Stimulated activated CD8-positive, alpha-beta memory T cell treated with anti-CD3 and anti-CD28 coated beads, Interleukin-15, amount 100 ng/mL, for 4 hours (primary cell): ENCODE measurements at regions not wholly inside any gene's neighbourhood (a gene's known extent, or its start where the extent isn't known, plus 50 kb on each side); places are given as distances from the start of the nearest gene placed in this dataset.
"Not testable (repeated sequence)": the region's sequence is repeated elsewhere in the genome, so short reads cannot be mapped to it uniquely, and the experiment has no call there.

Experiments used
- DNase-seq, 2 donors: peaks; one replicate each; pipeline ENCODE4 v3.0.0-alpha.2; 2020; ENCODE audit warnings: low read depth in 2 of 2

DNA sequence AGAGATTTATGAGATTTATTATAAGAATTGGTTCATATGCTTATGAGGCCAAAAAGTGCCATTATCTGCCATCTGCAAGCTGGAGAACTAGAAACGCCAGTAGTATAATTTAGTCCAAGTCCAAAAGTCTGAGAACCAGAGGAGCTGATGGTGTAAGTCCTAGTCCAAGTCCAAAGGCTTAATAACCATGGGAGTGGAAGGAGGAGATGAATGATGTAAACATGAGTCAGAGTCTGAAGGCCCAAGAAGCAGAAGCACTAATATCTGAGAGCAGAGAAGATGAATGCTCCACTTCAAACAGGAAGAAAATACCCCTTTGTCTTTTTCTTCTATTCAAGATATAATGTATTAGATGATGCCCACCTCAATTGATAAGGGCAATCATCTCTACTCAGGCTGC lies 185.7 kb downstream of the CGGBP1 start:
- DNase-seq: no peak

- no peak for DNase-seq
Observed at GRCh38 chr3:87867001-87867400, 191.8 kb downstream of the CGGBP1 start.

- no peak for DNase-seq
Observed at GRCh38 chr3:87856126-87856525, 202.7 kb downstream of the CGGBP1 start.

DNA sequence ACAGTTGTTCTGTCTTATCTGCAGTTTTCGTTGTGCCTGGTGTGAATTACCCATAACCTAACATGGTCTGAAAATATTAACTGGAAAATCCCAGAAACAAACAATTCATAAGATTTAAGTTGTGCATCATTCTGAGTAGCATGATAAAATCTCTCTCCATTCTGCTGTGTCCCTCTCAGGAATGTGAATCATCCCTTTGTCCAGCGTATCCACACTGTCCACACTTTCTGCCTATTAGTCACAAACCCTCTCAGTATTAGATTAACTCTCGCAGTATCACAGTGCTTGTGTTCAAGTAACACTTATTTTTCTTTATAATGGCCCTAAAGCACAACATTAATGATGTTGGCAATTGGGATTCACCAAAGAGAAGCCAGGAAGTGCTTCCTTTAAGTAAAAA lies 203.2 kb downstream of the CGGBP1 start:
- no peak for DNase-seq

- DNase-seq: no peak
Observed at GRCh38 chr3:87855211-87855610, 203.6 kb downstream of the CGGBP1 start.

DNA sequence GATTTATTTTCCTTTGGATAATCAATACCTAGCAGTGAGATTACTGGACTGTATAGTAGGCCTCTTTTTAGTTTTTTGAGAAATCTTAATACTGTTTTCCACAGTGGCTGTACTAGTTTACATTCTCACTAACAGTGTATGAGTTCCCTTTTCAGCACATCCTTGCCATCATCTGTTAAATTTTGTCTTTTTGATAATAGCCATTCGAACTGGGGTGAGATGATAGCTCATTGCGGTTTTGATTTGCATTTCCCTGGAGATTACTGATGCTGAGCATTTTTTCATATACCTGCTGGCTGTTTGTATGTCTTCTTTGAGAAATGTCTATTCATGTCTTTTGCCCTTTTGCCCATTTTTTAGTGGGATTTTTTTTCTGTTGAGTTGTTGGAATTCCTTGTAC lies 210.8 kb downstream of the CGGBP1 start:
- no peak for DNase-seq

- DNase-seq: no peak
Observed at GRCh38 chr3:87837076-87837475, 221.7 kb downstream of the CGGBP1 start.

DNA sequence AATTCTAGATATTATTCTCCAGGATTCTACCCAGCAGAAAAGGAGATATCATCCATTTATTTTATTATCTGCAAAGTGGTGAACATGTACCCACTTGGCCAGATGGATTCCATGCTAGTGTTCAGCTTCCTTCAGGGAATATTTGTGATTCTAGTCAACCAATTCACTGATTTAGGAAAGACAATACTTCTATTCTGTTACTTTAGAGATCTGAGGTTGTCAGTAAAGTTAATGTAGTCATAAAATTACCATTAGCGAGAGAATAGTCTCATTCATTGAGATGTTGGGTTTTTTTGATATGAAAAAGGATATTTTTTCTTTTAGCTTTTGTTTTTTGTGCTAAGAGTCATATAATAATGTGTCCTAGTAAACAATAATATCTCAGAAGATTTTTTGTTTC lies 222.8 kb downstream of the CGGBP1 start:
- DNase-seq: no peak

GRCh38 chr3:87835236-87835635 lies 223.6 kb downstream of the CGGBP1 start:
- DNase-seq: no peak

DNA sequence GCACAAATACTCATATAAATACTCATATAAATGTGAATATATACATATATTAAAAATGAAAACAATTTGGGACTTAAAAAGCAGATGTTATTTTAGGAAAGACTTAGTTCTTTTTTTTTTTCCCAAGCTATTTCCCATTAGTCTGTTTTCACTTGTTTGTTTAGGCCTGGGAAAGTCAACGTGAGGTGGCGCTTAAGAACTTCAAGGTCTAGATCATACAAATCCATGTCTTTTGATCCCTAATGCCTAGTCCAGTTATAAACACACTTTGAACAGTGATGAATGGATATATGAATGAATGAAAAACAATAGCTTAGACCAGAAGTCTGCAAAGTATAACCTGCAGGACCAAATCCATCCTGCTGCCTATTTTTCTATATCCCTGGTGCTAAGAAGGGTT lies 224.5 kb downstream of the CGGBP1 start:
- no peak for DNase-seq

DNA sequence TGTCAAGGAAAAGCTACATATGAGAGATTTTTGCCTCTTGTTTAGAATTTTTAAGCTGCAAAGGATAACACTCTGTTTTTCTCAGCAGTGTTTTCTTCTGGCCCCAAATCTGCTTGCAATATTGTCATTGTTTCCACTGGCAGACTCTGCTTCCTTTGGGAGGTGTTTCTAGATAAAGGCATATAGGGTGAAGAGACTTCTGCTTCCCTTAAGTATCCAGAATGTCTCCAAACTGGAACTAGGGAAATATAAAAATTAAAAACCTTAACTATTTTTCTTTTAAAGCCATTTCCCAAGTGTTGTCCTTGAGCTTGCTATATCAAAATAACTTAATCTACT lies 225.8 kb downstream of the CGGBP1 start:
- DNase-seq: no peak

DNA sequence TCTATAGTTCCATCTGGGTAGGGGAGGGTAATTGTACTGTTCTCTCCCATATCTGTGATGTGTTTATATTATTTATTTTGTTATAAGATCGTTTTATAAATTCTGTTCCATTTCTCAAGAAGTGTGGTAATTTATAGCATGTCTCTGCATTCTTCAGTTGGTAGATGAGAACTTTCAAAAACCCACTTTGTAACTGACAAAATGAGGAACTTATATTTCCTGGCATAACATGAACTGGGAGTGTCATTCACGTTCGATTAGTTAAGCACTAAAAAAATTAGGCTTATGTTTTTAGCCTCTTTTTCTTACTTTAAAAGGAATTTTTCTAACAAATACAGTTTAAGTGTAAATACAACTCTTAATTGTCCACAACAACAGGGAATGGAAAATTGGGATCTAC lies 230.8 kb downstream of the CGGBP1 start:
- no peak for DNase-seq

DNA sequence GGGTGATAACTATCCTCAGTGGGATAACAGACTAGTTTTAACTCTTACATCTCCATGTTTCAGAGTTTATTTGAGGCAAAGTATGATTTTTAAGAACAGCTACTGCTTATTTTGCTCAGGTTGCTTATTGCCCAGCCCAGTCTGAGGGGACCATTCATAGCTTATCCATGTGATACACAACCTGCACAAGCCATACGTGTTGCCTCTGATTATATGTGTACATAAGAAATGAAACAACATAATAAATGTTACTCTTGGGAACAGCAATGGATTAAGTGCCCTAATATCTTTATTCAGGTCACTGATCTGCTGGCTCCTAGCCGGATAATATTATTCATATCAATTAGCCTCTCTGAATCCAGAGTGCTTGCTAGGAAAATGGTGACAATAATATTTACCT lies 236.2 kb downstream of the CGGBP1 start:
- DNase-seq: no peak

DNA sequence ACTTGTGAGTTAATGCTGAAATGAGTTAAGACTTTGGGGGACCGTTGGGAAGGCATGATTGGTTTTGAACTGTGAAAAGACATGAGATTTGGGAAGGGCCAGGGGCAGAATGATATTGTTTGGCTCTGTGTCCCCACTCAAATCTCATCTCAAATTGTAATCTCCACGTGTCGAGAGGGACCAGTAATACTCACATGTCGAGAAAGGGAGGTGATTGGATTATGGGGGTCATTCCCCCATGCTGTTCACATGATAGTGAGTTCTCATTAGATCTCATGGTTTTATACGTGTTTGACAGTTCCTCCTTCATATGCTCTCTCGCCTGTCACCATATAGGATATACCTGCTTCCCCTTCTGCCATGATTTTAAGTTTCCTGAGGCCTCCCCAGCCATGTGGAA lies 245.3 kb downstream of the CGGBP1 start:
- not testable (repeated sequence) for DNase-seq

- no peak for DNase-seq
Observed at GRCh38 chr3:87811953-87812352, 246.9 kb downstream of the CGGBP1 start.

- DNase-seq: no peak
Observed at GRCh38 chr3:87810452-87811016, 248.3 kb downstream of the CGGBP1 start.

GRCh38 chr3:87805670-87806069 lies 253.1 kb downstream of the CGGBP1 start:
- DNase-seq: no peak

DNA sequence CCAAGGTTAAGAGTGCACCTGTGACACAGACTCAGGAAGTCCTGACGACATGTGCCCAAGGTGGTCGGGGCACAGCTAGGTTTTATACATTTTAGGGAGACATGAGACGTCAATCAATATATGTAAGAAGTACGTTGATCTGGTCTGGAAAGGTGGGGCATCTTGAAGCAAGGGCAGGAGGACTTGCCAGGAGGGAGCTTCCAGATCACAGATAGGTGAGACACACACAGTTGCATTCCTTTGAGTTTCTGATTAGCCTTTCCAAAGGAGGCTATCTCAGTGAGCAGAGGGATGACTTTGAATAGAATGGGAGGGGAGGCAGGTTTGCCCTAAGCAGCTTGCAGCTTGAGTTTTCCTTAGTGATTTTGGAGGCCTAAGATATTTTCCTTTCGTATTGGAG lies 257.4 kb downstream of the CGGBP1 start:
- no peak for DNase-seq

- DNase-seq: no peak
Observed at GRCh38 chr3:87800516-87800915, 258.3 kb downstream of the CGGBP1 start.

DNA sequence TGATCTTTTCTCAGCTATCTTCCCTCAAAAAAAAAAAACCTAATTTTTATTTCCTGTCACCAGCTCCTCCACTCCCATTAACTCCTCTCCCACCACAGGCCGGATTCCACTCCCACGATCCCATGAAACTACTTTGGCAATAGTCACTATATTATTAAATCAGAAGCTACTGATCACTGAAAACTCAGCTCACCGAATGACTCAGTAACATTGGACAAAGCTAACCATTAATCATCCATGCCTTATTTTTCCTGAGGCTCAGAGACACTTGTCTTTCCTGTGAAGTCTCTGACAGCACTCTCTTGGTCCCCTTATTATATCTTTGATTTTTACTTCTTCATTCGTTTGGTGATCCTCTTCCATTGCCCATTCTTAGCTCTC lies 260.2 kb downstream of the CGGBP1 start:
- DNase-seq: no peak

DNA sequence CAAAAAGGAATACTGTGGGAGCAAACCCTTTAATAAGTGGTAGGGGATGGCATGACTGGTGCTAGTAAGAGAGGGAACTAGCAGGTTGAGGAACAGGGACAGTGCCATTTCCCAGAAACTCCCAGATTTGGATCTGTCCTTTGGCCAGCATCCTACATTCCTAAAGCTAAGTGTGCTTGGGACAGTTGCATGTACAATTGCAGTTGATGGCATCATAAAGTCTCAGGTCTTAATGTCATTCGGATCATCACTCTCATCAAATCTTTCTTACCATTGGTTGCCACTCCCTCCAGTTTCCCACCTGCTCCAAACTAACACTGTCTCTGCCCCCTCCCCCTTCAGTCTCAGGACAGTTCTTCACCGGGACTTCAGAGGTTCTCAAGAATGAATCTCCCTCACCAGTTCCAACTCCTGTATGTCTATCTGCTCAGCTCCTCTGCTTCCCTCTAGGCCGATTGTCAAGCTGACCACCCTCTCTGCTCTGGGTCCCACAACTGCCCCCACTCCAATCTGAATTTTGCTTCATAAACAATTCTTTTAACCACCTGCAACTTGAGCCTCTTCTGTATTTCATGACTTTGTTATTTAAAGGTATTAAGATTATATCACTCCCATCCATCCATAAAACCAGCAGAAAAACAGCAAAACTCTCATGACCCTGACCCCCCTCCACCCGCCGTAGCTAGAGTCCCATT lies 260.8 kb downstream of the CGGBP1 start:
- DNase-seq: no peak

DNA sequence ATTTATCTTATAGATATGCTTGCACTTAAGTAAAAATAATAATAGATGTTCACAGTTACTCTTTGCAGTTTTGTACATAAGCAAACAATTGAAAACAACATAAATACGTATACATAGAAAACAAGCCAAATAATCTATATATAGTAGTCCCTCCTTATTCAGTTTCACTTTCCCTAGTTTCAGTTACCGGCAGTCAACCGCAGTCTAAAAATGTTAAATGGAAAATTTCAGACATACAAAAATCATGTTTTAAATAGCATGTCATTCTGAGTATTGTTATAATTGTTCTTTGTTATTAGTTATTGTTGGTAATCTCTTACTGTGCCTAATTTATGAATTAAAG lies 262.0 kb downstream of the CGGBP1 start:
- no peak for DNase-seq

DNA sequence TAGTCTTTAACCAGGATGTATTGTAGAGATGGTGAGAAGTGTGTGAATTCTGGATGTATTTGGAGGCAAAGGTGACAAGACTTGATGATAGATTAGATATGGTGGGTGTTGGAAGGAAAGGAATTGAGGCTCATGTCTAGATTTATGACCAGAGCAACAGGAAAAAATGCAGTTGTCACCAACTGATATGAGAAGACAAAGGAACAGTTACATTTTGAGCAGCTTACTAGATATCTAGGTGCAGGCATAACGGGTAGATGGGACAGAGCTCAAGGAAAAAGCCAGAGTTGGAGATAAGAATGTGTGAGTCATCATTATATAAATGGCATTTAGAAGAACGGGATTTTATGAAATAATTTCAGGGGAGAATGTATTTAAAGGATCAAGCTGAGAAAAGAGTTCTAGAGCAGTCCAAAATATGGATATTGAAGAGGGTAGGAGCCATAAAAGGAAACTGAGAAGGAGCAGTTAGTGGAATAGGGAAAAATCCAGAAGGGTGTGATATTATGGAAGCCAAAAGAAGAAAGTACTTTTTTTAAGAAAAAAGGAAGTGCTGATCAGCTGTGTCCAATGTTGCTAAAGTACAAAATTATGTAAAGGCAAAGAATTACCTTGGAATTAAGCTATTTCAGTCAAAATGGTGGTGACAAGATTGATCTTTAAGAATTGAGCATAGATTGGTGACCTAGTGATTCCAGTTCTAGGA lies 262.5 kb downstream of the CGGBP1 start:
- DNase-seq: no peak

GRCh38 chr3:87795701-87796100 lies 263.1 kb downstream of the CGGBP1 start:
- no peak for DNase-seq
